GM23338 (cell line): ENCODE measurements at regions not wholly inside any gene's neighbourhood (a gene's known extent, or its start where the extent isn't known, plus 50 kb on each side); places are given as distances from the start of the nearest gene placed in this dataset.

ENCODE experiments used
- ATAC-seq: fragments of 200-7000 bp; cut with Tn5 transposase; 3 replicates; pipeline ENCODE4 v1.9.1; 2020
- DNase-seq: peaks from one replicate; pipeline ENCODE4 v3.0.0-alpha.2; 2015; ENCODE audit warnings: low spot score
- H2AFZ ChIP-seq: fragments of 200-600 bp; sonication (generic); 2 replicates; pipeline ENCODE4 v1.8.0; 2016; ENCODE audit warnings: antibody characterized with exemption, mild to moderate bottlenecking, moderate library complexity
- H3F3A ChIP-seq: fragments of 200-600 bp; sonication (generic); replicated peaks from 2 replicates; pipeline ENCODE4 v1.8.0; 2017; ENCODE audit warnings: antibody characterized with exemption, mixed run types, low read depth
- H3K27ac ChIP-seq: fragments of 200-600 bp; sonication (generic); 2 replicates; pipeline ENCODE4 v1.6.1; 2016; ENCODE audit warnings: low read depth
- H3K27me3 ChIP-seq: fragments of 200-600 bp; sonication (generic); 2 replicates; pipeline ENCODE4 v1.8.0; 2016; ENCODE audit warnings: mild to moderate bottlenecking, mixed run types, moderate library complexity; ENCODE audit not compliant: insufficient read depth
- H3K36me3 ChIP-seq: fragments of 200-600 bp; sonication (generic); 2 replicates; pipeline ENCODE4 v1.8.0; 2016; ENCODE audit warnings: mild to moderate bottlenecking; ENCODE audit not compliant: insufficient read depth
- H3K4me1 ChIP-seq: fragments of 200-600 bp; sonication (generic); 2 replicates; pipeline ENCODE4 v1.8.0; 2016; ENCODE audit warnings: mild to moderate bottlenecking, moderate library complexity; ENCODE audit not compliant: insufficient read depth
- H3K4me2 ChIP-seq: fragments of 200-600 bp; sonication (generic); 2 replicates; pipeline ENCODE4 v1.7.1; 2017; ENCODE audit warnings: mixed run types
- H3K4me3 ChIP-seq: fragments of 200-600 bp; sonication (generic); 2 replicates; pipeline ENCODE4 v1.6.1; 2016; ENCODE audit warnings: mixed run types
- H3K79me2 ChIP-seq: fragments of 200-600 bp; sonication (generic); replicated peaks from 2 replicates; pipeline ENCODE4 v1.8.0; 2017; ENCODE audit warnings: mild to moderate bottlenecking; ENCODE audit not compliant: insufficient read depth
- H3K9me2 ChIP-seq: fragments of 200-600 bp; sonication (generic); 2 replicates; pipeline ENCODE4 v1.8.0; 2017; ENCODE audit not compliant: insufficient read depth
- H4K20me1 ChIP-seq: fragments of 200-600 bp; sonication (generic); replicated peaks from 2 replicates; pipeline ENCODE4 v1.8.0; 2017; ENCODE audit warnings: mild to moderate bottlenecking; ENCODE audit not compliant: insufficient read depth
- H3K27ac Mint-ChIP-seq: 2 replicates; pipeline ENCODE4 v1.8.0; 2020; ENCODE audit warnings: inconsistent platforms, mild to moderate bottlenecking, moderate library complexity, mixed read lengths
- H3K27me3 Mint-ChIP-seq: 3 replicates; pipeline ENCODE4 v1.8.0; 2022; ENCODE audit warnings: low read depth, mild to moderate bottlenecking, moderate library complexity, mixed read lengths, inconsistent platforms; ENCODE audit not compliant: insufficient read depth, poor library complexity
- H3K36me3 Mint-ChIP-seq: 3 replicates; pipeline ENCODE4 v1.8.0; 2021; ENCODE audit warnings: low read depth, mild to moderate bottlenecking, inconsistent platforms, moderate library complexity, mixed read lengths
- H3K4me1 Mint-ChIP-seq: 3 replicates; pipeline ENCODE4 v1.8.0; 2020; ENCODE audit warnings: mild to moderate bottlenecking, inconsistent platforms, mixed read lengths
- H3K4me3 Mint-ChIP-seq: 3 replicates; pipeline ENCODE4 v1.8.0; 2021; ENCODE audit warnings: moderate library complexity, mild to moderate bottlenecking, inconsistent platforms, mixed read lengths
- H3K9me3 Mint-ChIP-seq: 3 replicates; pipeline ENCODE4 v1.8.0; 2020; ENCODE audit warnings: moderate library complexity, mild to moderate bottlenecking, inconsistent platforms, mixed read lengths
- CREB1 ChIP-seq: fragments of 250-450 bp; sonication (Bioruptor Pico); IDR thresholded peaks from 2 replicates; pipeline ENCODE4 v1.5.0; 2020; ENCODE audit warnings: low read depth, mild to moderate bottlenecking, moderate library complexity
- CTCF ChIP-seq, 2 experiments: fragments of 200-600 bp in 1 of 2; sonication (generic) in 1 of 2; conservative IDR thresholded peaks; 2 replicates each; pipeline versions ENCODE4 v1.5.1 to v1.6.1; 2016 to 2017; ENCODE audit warnings: antibody characterized with exemption in 2 of 2, low read depth in 2 of 2, mild to moderate bottlenecking in 2 of 2, moderate library complexity in 1 of 2
- ETS1 ChIP-seq: IDR thresholded peaks from 2 replicates; pipeline ENCODE4 v1.6.1; 2016; ENCODE audit warnings: antibody characterized with exemption
- EZH2 ChIP-seq: fragments of 200-600 bp; sonication (generic); IDR thresholded peaks from one replicate; pipeline ENCODE4 v1.8.0; 2017; ENCODE audit warnings: antibody characterized with exemption, mild to moderate bottlenecking, low read depth; ENCODE audit not compliant: unreplicated experiment
- EZH2phosphoT487 ChIP-seq: fragments of 200-600 bp; sonication (generic); IDR thresholded peaks from one replicate; pipeline ENCODE4 v1.8.1; 2018; ENCODE audit warnings: antibody characterized with exemption; ENCODE audit not compliant: unreplicated experiment
- JUNB ChIP-seq: IDR thresholded peaks from one replicate; pipeline ENCODE4 v1.6.1; 2016; ENCODE audit warnings: antibody characterized with exemption; ENCODE audit not compliant: unreplicated experiment
- NANOG ChIP-seq: IDR thresholded peaks from 2 replicates; pipeline ENCODE4 v1.6.1; 2016; ENCODE audit warnings: antibody characterized with exemption, borderline replicate concordance
- STAT1 ChIP-seq: IDR thresholded peaks from one replicate; pipeline ENCODE4 v1.6.1; 2016; ENCODE audit warnings: antibody characterized with exemption; ENCODE audit not compliant: unreplicated experiment
- ZNF114 ChIP-seq: fragments of 250-450 bp; sonication (Bioruptor Pico); IDR thresholded peaks from 2 replicates; pipeline ENCODE4 v1.5.0; 2020; ENCODE audit warnings: mild to moderate bottlenecking, moderate library complexity
- ZNF331 ChIP-seq: fragments of 250-450 bp; sonication (Bioruptor Pico); IDR thresholded peaks from 2 replicates; pipeline ENCODE4 v1.5.0; 2020; ENCODE audit warnings: low read depth, mild to moderate bottlenecking, moderate library complexity
- ZNF462 ChIP-seq: fragments of 250-450 bp; sonication (Bioruptor Pico); IDR thresholded peaks from 2 replicates; pipeline ENCODE4 v1.5.0; 2020; ENCODE audit warnings: mild to moderate bottlenecking, moderate library complexity

- TF ChIP-seq ZNF462 (no peak), EZH2 (no peak), CTCF (conservative IDR thresholded peaks at IDR 0.05; ENCODE audit: low read depth in 2 of 2) (no peak), ETS1 (no peak), CREB1 (CRISPR knock-in tag) (no peak)
Measured at GRCh38 chrX:38999967-39000745, 198.9 kb downstream of the MID1IP1 start (continued).

GRCh38 chrX:39000802-39001201 is 199.5 kb downstream of the MID1IP1 start:
- no peaks in the 10 kb centered on the region for H3F3A ChIP-seq
- Mint-ChIP-seq H3K9me3 (no peaks in the 10 kb centered on the region), H3K27me3 (no peaks in the 10 kb centered on the region), H3K36me3 (no peaks in the 10 kb centered on the region), H3K4me3 (no peak overlapping the region), H3K4me1 (no peaks in the 10 kb centered on the region), H3K27ac (no peak overlapping the region)
- H3K36me3 ChIP-seq, result no peaks in the 10 kb centered on the region
- H3K4me1 ChIP-seq, result no peaks in the 10 kb centered on the region
- H3K9me2 ChIP-seq, result no peaks in the 10 kb centered on the region
- no peaks in the 10 kb centered on the region for H3K27me3 ChIP-seq
- no peaks in the 10 kb centered on the region for H3K79me2 ChIP-seq
- DNase-seq (no peak), ATAC-seq (no peak)
- no peak overlapping the region for H2AFZ ChIP-seq
- no peaks in the 10 kb centered on the region for H4K20me1 ChIP-seq
- H3K4me2 ChIP-seq, result no peak overlapping the region
- H3K4me3 ChIP-seq, result no peak overlapping the region
- H3K27ac ChIP-seq, result no peak overlapping the region
- no peak for TF ChIP-seq ZNF114 (CRISPR knock-in tag)
- no peak for TF ChIP-seq STAT1
- TF ChIP-seq JUNB, result no peak
- no peak for TF ChIP-seq NANOG
- TF ChIP-seq EZH2phosphoT487, result no peak
- no peak for TF ChIP-seq ZNF331 (CRISPR knock-in tag)
